SW 1271 (cell line): ENCODE measurements at regions not wholly inside any gene's neighbourhood (a gene's known extent, or its start where the extent isn't known, plus 50 kb on each side); places are given as distances from the start of the nearest gene placed in this dataset.

ENCODE experiments used
- DNase-seq, 2 experiments: peaks; one replicate each; lab custom pipeline; 2025; lab: John Stamatoyannopoulos, UW

- DNase-seq, result no peak
Measured at GRCh38 chr2:67340133-67341011, 56.8 kb upstream of the ETAA1 start.

GRCh38 chr2:67341012-67341318 is 56.2 kb upstream of the ETAA1 start:
- DNase-seq, result no peak

GRCh38 chr2:67341336-67341735 is 55.8 kb upstream of the ETAA1 start:
- no peak for DNase-seq

DNA sequence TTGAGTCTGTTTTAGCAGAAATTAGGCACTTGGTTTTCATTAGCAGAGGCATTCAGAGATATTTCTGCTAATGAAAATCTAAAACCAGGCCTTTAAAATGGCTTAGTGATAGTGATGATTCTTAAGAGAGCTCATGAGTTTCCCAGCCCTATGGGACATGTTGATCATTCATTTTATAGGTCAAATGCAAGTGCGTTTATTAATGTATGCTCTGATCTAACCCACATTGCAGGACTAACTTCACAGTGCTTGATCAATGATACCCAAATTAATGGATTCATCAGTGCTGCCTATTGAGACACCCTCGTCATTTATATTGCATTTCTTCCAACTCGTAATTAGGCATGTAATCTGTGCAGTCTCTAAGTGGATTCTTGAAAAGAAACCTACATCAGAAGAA is 54.7 kb upstream of the ETAA1 start:
- no peak for DNase-seq

- no peak for DNase-seq
Measured at GRCh38 chr2:67346718-67347407, 50.3 kb upstream of the ETAA1 start.
